ENCODE measurements at regions not wholly inside any gene's neighbourhood (a gene's known extent, or its start where the extent isn't known, plus 50 kb on each side); places are given as distances from the start of the nearest gene placed in this dataset.

DNA sequence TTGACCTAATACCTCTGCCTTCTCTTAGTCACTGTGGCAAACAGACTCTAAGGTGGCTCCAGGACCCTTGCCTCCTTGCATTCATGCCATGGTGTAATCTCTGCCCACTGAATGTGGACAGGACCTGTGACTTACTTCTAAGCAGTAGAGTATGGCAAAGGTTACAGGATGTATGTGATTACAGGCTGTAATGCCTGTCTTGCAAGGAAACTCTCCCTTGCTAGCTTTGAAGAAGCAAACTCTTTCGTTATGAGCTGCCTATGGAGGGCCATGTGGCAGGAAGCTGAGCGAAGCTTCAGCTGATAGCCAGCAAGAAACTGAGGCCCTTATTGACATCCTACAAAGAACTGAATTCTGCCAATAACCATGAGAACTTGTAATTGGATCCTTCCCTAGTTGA, 103.3 kb upstream of the HMHB1 start:
- H3K4me3 Mint-ChIP-seq: no peak overlapping the region
- Histone ChIP-seq H2BK120ac (ENCODE audit: low read depth, low read length, poor library complexity, severe bottlenecking) (no peak overlapping the region), H3K9me3 (ENCODE audit: control insufficient read depth, low read depth, low read length) (no peaks in the 10 kb centered on the region), H3K18ac (ENCODE audit: insufficient read length, low read depth, low read length) (no peak overlapping the region), H3K23ac (ENCODE audit: insufficient read length, low read depth, low read length) (no peak overlapping the region), H2BK20ac (ENCODE audit: low read depth, low read length, poor library complexity, severe bottlenecking) (no peak overlapping the region), H4K20me1 (ENCODE audit: control insufficient read depth, insufficient read depth, insufficient read length) (no peaks in the 10 kb centered on the region), H3K4me2 (ENCODE audit: insufficient read depth, insufficient read length, low read length) (no peak overlapping the region), H3K14ac (ENCODE audit: insufficient read depth, low read length) (no peak overlapping the region), H2BK12ac (ENCODE audit: insufficient read length, low read depth, low read length) (no peak overlapping the region), H2AK5ac (ENCODE audit: insufficient read length, low read length) (no peak overlapping the region), H3K27ac (ENCODE audit: insufficient read length, low read depth, low read length) (no peak overlapping the region), H2BK15ac (ENCODE audit: low read depth, low read length) (no peak overlapping the region), H2BK5ac (ENCODE audit: insufficient read length, low read length) (no peak overlapping the region), H2AFZ (ENCODE audit: low read length) (no peak overlapping the region), H3K56ac (ENCODE audit: insufficient read length, low read depth, low read length) (no peak overlapping the region), H3K4ac (ENCODE audit: low read depth, low read length) (no peak overlapping the region), H4K91ac (ENCODE audit: insufficient read length, low read depth, low read length) (no peak overlapping the region), H3K79me2 (ENCODE audit: insufficient read depth, low read length) (no peaks in the 10 kb centered on the region), H4K8ac (replicated peaks; ENCODE audit: insufficient read length, low read depth, low read length) (no peak overlapping the region), H3K23me2 (ENCODE audit: insufficient read length, low read depth, low read length, poor library complexity, severe bottlenecking) (no peaks in the 10 kb centered on the region), H3K27me3 (ENCODE audit: insufficient read depth, low read length) (no peaks in the 10 kb centered on the region), H3K4me1 (ENCODE audit: insufficient read depth, low read length) (no peaks in the 10 kb centered on the region), H3T11ph (ENCODE audit: low read length) (no peak overlapping the region), H4K5ac (ENCODE audit: insufficient read length, low read depth, low read length) (no peak overlapping the region), H3K9ac (ENCODE audit: extremely low read depth, insufficient read length, low read length) (no peak overlapping the region), H3K79me1 (ENCODE audit: insufficient read depth, low read depth, low read length, poor library complexity, severe bottlenecking) (no peaks in the 10 kb centered on the region)
- H3K4me1 Mint-ChIP-seq: peaks cover 0 to 3% of the 10 kb centered on the region in 2 experiments; a peak in 1 of 4 replicates
- no peak for DNase-seq
- TF ChIP-seq, protein P1, sequence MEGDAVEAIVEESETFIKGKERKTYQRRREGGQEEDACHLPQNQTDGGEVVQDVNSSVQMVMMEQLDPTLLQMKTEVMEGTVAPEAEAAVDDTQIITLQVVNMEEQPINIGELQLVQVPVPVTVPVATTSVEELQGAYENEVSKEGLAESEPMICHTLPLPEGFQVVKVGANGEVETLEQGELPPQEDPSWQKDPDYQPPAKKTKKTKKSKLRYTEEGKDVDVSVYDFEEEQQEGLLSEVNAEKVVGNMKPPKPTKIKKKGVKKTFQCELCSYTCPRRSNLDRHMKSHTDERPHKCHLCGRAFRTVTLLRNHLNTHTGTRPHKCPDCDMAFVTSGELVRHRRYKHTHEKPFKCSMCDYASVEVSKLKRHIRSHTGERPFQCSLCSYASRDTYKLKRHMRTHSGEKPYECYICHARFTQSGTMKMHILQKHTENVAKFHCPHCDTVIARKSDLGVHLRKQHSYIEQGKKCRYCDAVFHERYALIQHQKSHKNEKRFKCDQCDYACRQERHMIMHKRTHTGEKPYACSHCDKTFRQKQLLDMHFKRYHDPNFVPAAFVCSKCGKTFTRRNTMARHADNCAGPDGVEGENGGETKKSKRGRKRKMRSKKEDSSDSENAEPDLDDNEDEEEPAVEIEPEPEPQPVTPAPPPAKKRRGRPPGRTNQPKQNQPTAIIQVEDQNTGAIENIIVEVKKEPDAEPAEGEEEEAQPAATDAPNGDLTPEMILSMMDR (conservative IDR thresholded peaks at IDR 0.05): no peak
- H3K27ac Mint-ChIP-seq: no peak overlapping the region
- H3K27me3 Mint-ChIP-seq (ENCODE audit: low read depth): no peaks in the 10 kb centered on the region
- H3K9me3 Mint-ChIP-seq: no peaks in the 10 kb centered on the region
- no CpG with 5 or more reads among the region's 2 CpGs for WGBS (ENCODE audit: extremely low coverage, insufficient read length, low lambda C conversion rate)
- no peaks in the 10 kb centered on the region for H3K36me3 Mint-ChIP-seq (ENCODE audit: insufficient read depth in 1 of 3, low read depth in 3 of 3)

Data from H9 (cell line).